ENCODE measurements at regions not wholly inside any gene's neighbourhood (a gene's known extent, or its start where the extent isn't known, plus 50 kb on each side); places are given as distances from the start of the nearest gene placed in this dataset.

DNA sequence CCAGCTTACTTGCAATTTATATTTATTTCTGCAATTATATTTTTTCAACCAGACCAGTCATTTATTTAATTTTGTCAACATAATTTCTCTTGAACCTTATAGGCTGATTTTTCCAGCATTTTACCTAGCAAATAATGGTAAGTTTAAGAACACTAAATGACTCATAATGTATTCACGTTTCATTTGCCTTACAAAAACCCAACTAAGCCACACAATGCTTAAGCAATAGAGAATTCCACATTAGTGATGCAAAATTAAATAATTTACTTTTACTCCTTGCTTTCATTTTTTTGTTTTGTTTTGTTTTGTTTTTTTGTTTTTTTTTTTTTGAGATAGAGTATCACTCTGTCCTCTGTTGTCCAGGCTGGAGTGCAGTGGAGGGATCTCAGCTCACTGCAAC, 110.4 kb upstream of the VRK2 start:
- TF ChIP-seq CTCF (IDR thresholded peaks at IDR 0.05; ENCODE audit: control extremely low read depth in 1 of 3, insufficient read depth in 1 of 3, low read depth in 1 of 3, low read length in 3 of 3) (no peak), SAP30 (IDR thresholded peaks at IDR 0.05; ENCODE audit: insufficient read depth, insufficient replicate concordance, low read length) (no peak), BRCA1 (IDR thresholded peaks at IDR 0.05; ENCODE audit: low read depth, low read length) (no peak), GABPA (IDR thresholded peaks at IDR 0.05; ENCODE audit: borderline replicate concordance, insufficient read depth, low read length) (no peak), CHD7 (IDR thresholded peaks at IDR 0.05; ENCODE audit: insufficient replicate concordance, low read length) (no peak), EZH2 (IDR thresholded peaks at IDR 0.05; ENCODE audit: low read depth, low read length, severe bottlenecking) (no peak), FOSL1 (IDR thresholded peaks at IDR 0.05; ENCODE audit: insufficient read depth, low read depth, low read length) (no peak), POLR2A (IDR thresholded peaks at IDR 0.05; ENCODE audit: control extremely low read depth in 1 of 2, low read depth in 2 of 2, low read length in 2 of 2) (no peak)

Data from H1 (cell line).